Activated CD8-positive, alpha-beta T cell treated with anti-CD3 and anti-CD28 coated beads for 36 hours (primary cell): ENCODE measurements at regions not wholly inside any gene's neighbourhood (a gene's known extent, or its start where the extent isn't known, plus 50 kb on each side); places are given as distances from the start of the nearest gene placed in this dataset.

Experiments used
- ATAC-seq: fragments of 200-7000 bp; cut with Tn5 transposase; one replicate; pipeline ENCODE4 v1.10.0; 2021; ENCODE audit warnings: mild to moderate bottlenecking, moderate library complexity
- CTCF ChIA-PET: fragments of 350-600 bp; sonication (Branson Sonifier 250); formaldehyde crosslinking; loops from one replicate; lab custom pipeline; 2021; ENCODE audit warnings: antibody characterized with exemption; lab: Charles Lee
- POLR2A ChIA-PET: fragments of 350-600 bp; sonication (Branson Sonifier 250); formaldehyde crosslinking; loops from one replicate; lab custom pipeline; 2021; ENCODE audit warnings: antibody characterized with exemption; lab: Charles Lee
- DNase-seq: peaks from one replicate; pipeline ENCODE4 v3.0.0-alpha.2; 2020
- H3K27ac Mint-ChIP-seq: one replicate; pipeline ENCODE4 v1.8.0; 2021; ENCODE audit warnings: mild to moderate bottlenecking, mixed read lengths
- H3K27me3 Mint-ChIP-seq: one replicate; pipeline ENCODE4 v1.8.0; 2021; ENCODE audit warnings: mixed read lengths
- H3K36me3 Mint-ChIP-seq: one replicate; pipeline ENCODE4 v1.8.0; 2021; ENCODE audit warnings: low read depth, mixed read lengths
- H3K4me1 Mint-ChIP-seq: one replicate; pipeline ENCODE4 v1.8.0; 2021; ENCODE audit warnings: low read depth, mixed read lengths
- H3K4me3 Mint-ChIP-seq: one replicate; pipeline ENCODE4 v1.8.0; 2021; ENCODE audit warnings: mild to moderate bottlenecking, moderate library complexity, mixed read lengths
- H3K9me3 Mint-ChIP-seq: one replicate; pipeline ENCODE4 v1.8.0; 2021; ENCODE audit warnings: mixed read lengths
- CTCF ChIP-seq: fragments of 200-600 bp; IDR thresholded peaks from one replicate; pipeline ENCODE4 v1.8.0; 2022; ENCODE audit warnings: antibody characterized with exemption, mild to moderate bottlenecking
- intact Hi-C: fragments of 100-400 bp; cut with micrococcal nuclease; formaldehyde crosslinking; loops from one replicate; pipeline ENCODE4 v1.10.0; 2022

- Mint-ChIP-seq H3K36me3 (no peaks in the 10 kb centered on the region), H3K9me3 (no peaks in the 10 kb centered on the region), H3K27ac (no peak overlapping the region), H3K27me3 (no peaks in the 10 kb centered on the region), H3K4me1 (no peaks in the 10 kb centered on the region), H3K4me3 (no peak overlapping the region)
- no peak for ATAC-seq
- no peak for TF ChIP-seq CTCF
- intact Hi-C loops = no loop called here
- ChIA-PET CTCF (interaction anchor here (0.9 to 1.8 kb wide), 2 partner anchors 107 to 140 kb away, joined by 3 to 4 read pairs; no protein-coding TSS in a partner anchor), POLR2A (no interaction called here)
- no peak for DNase-seq
These were observed 200.3 kb upstream of the MPHOSPH6 start for GRCh38 chr16:82370282-82370681.

GRCh38 chr16:82368041-82368440 lies 198.0 kb upstream of the MPHOSPH6 start:
- intact Hi-C loops = no loop called here

GRCh38 chr16:82366462-82366861 lies 196.4 kb upstream of the MPHOSPH6 start:
- ChIA-PET CTCF (interaction anchor here (1.6 kb wide), 1 partner anchor 90 kb away, joined by 6 read pairs; no protein-coding TSS in a partner anchor), POLR2A (no interaction called here)
- Mint-ChIP-seq H3K4me3 (no peak overlapping the region), H3K27ac (no peak overlapping the region), H3K36me3 (no peaks in the 10 kb centered on the region), H3K9me3 (no peaks in the 10 kb centered on the region), H3K27me3 (no peaks in the 10 kb centered on the region), H3K4me1 (no peaks in the 10 kb centered on the region)
- no peak for ATAC-seq
- intact Hi-C loops = no loop called here
- DNase-seq = no peak
- no peak for TF ChIP-seq CTCF

More at GRCh38 chr16:82368041-82368440, 198.0 kb upstream of the MPHOSPH6 start:
- DNase-seq (peak; percentile 8), ATAC-seq (no peak)
- no peaks in the 10 kb centered on the region for H3K36me3 Mint-ChIP-seq
- ChIA-PET POLR2A (no interaction called here), CTCF (interaction anchor here (1.1 to 1.3 kb wide), 2 partner anchors 89 to 272 kb away, joined by 3 to 8 read pairs; no protein-coding TSS in a partner anchor)
- no peak for TF ChIP-seq CTCF
- H3K27me3 Mint-ChIP-seq = no peaks in the 10 kb centered on the region
- no peaks in the 10 kb centered on the region for H3K4me1 Mint-ChIP-seq
- H3K4me3 Mint-ChIP-seq = no peak overlapping the region
- H3K9me3 Mint-ChIP-seq = no peaks in the 10 kb centered on the region
- no peak overlapping the region for H3K27ac Mint-ChIP-seq

- Mint-ChIP-seq H3K4me1 (no peaks in the 10 kb centered on the region), H3K36me3 (no peaks in the 10 kb centered on the region), H3K27ac (no peak overlapping the region), H3K9me3 (no peaks in the 10 kb centered on the region), H3K4me3 (no peak overlapping the region), H3K27me3 (peaks cover 1% of the 10 kb centered on the region)
- DNase-seq (no peak), ATAC-seq (no peak)
- intact Hi-C loops = no loop called here
- POLR2A ChIA-PET = no interaction called here
- CTCF ChIA-PET = no interaction called here
- no peak for TF ChIP-seq CTCF
These were observed 194.7 kb upstream of the MPHOSPH6 start for GRCh38 chr16:82364690-82365089.

GRCh38 chr16:82363026-82363816 lies 193.2 kb upstream of the MPHOSPH6 start:
- H3K4me1 Mint-ChIP-seq = no peaks in the 10 kb centered on the region
- TF ChIP-seq CTCF = no peak
- no peak for ATAC-seq
- ChIA-PET POLR2A (no interaction called here), CTCF (interaction anchor here (1.1 kb wide), 1 partner anchor 93 kb away, joined by 3 read pairs; no protein-coding TSS in a partner anchor)
- H3K27me3 Mint-ChIP-seq = peaks cover 4% of the 10 kb centered on the region
- H3K9me3 Mint-ChIP-seq = no peaks in the 10 kb centered on the region
- no peak overlapping the region for H3K4me3 Mint-ChIP-seq
- H3K36me3 Mint-ChIP-seq = no peaks in the 10 kb centered on the region
- H3K27ac Mint-ChIP-seq = no peak overlapping the region
- no peak for DNase-seq
- intact Hi-C loops = no loop called here
